DMS53 (cell line): ENCODE measurements at regions not wholly inside any gene's neighbourhood (a gene's known extent, or its start where the extent isn't known, plus 50 kb on each side); places are given as distances from the start of the nearest gene placed in this dataset.

Experiments
- DNase-seq: peaks from one replicate; lab custom pipeline; 2025; lab: John Stamatoyannopoulos, UW

DNA sequence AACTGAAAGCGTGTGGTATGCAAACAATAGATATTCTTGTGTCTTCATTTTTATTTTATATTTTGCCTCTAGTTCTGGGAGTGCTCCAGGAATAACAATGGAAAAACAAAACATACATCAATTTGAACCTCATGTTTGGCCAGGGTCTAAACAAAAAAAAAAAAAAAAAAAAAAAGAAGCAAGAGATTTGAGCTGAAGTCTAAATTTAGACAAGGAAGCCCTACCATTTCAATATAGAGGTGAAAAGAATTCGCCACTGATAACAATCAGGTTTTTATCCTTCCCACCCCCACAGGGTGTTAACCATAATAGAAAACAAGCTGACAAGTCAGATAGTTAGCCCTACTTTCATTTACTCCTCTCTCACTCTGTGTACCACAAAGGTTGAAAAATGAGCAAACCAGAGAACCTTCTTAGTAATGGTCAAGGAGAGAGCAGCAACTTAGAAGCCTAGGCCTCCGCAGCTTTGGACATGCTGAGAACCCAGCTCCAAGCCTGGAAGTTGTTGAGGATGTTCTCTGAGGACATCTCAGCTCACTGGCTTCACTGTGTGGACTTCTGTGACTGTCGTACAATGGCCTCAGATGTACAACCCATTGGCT, 118.2 kb upstream of the HMHB1 start:
- DNase-seq: no peak

DNA sequence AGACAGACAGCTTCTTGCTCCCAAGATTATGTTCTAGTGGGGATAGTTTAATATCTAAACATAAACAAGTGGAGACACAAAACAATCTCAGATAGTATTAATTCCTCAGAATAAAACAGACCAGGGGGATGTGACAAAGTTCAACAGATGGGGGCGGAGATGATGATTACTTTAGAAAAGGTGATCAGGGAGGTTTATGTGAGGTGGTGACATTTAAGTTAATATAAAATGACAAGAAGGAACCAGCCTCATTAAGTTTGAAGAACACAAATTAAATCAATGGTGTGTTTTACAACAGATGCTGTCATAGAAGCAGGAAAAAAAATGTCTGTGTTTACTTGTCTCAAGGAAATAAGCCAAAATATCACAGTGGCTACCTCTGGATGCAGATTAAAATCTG, 119.6 kb upstream of the HMHB1 start:
- DNase-seq: no peak

DNA sequence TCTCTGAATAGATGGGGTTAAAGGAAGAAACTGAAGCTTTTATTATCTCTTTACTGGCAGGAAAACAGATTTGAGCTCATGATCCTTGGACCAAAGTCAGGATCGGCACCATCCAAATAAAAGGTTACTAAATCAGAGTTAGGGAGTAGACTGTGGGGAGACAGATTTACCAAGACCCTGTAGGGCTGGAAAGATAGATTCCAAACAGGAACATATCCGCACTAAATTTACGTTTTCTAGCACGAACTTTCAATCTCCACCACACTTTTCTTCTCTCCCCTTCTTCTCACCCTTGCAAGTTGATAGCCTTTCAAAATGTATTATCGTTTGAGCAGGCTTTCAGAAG, 120.0 kb upstream of the HMHB1 start:
- DNase-seq: no peak

DNA sequence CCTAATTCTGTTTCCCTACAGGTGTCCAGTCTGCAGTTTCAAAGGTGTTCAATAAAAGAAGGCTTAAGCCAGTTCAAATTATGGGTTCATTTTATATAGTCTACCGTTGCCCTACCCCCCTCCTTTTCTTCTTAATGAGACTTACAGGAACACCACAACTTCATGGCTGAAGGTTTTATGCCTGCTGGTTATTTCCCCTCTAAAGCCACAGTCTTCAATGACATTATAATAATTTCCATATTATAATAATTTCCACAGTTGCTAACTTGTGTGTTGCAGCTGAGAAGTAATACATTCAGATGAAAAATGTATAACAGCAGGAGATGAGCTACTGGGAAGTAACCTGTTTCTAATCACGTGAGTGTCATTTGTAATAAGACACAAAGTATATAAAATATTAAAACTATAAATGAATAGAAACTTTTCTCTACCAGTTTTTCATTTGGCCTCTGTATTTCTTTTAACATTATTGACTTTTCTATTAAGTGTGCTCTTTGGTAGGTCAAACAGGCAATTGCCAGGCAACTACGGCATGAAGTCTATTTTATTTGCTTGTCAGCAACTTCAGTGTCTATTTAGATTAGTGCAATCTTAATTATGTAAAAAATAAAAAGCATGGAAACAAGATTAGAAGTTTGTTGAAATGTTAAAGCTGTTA, 120.5 kb upstream of the HMHB1 start:
- no peak for DNase-seq

DNA sequence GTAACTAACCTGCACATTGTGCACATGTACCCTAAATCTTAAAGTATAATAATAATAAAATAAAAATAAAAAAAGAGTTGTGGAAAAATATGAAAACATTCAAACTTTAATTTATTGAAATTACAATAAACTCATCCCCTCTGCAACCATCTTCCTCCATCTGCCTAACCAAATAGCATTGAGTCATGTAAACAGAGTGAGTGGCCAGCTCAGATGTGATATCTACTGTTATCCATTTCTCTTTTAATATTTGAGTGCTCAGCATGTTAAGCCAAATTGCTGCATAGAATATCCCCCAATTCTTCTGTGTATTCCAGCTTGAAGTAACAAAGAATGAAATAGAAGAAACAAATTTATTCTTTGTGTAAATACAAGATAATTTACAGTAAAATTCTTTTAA, 124.4 kb upstream of the HMHB1 start:
- DNase-seq: no peak

DNA sequence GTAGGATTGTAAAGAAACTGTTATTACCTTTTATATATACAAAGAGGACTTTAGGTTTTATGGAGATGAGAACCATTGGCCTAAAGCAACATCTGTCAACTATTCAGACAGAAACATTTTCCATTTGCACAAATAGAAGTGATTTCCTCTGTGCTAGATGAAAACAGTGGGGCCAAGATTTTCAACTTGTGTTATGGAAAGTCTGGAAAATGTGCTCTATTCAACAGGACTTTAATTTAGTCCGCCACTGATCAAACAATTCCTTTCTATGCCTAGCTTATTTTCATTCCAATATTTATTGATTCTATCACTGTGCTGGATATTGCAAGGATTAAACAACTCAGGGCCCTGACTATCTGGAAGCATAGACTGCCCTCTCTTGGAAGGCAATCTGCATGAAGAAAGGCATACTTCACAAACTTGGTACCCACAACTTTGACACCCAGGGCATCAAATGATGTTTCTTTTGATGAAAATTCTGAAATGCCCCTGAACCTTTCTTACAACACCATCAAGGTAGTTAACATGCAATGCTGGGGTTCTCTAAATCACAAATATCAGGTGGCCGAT, 126.6 kb upstream of the HMHB1 start:
- peak; percentile 29 for DNase-seq

DNA sequence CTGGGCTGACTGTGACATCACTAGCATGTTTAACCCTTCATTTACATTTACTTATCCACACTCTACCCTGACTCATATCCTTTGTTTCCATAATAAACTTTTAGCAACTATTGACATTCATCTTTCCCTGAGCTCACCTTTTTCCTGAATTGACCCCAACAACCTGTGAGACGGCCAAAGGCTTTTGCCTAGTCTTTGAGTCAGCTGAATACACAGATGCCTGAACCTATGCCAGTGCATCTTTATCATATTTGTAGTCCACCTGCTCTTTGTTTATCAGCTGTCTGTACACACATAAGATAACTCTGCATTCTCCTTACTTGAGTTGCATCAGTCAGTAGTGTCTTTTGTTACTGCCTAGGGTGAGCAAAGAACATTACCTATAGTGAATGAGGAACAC, 128.5 kb upstream of the HMHB1 start:
- DNase-seq: peak; percentile 93

DNA sequence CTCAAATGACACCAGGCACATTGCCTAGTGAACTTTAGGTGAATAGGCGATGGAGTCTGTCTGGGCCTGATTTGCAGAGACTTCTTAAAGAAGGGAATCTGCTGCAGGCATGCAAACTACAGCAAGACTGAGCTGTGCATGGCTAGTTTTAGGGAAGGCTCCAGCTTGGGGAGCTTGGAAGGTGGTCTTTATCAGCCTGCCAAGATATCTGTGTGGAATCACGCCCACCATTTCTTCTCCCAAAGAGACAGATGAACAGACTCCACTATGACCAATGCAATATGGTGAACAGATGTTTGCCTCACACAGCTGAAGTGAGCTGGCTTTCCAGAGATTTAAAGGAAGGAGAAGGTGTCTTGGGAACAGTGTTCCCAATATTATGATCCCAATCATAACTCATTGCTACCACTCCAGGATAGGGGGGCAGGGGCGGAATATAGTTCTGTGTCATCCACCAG, 129.0 kb upstream of the HMHB1 start:
- DNase-seq: peak; percentile 59

DNA sequence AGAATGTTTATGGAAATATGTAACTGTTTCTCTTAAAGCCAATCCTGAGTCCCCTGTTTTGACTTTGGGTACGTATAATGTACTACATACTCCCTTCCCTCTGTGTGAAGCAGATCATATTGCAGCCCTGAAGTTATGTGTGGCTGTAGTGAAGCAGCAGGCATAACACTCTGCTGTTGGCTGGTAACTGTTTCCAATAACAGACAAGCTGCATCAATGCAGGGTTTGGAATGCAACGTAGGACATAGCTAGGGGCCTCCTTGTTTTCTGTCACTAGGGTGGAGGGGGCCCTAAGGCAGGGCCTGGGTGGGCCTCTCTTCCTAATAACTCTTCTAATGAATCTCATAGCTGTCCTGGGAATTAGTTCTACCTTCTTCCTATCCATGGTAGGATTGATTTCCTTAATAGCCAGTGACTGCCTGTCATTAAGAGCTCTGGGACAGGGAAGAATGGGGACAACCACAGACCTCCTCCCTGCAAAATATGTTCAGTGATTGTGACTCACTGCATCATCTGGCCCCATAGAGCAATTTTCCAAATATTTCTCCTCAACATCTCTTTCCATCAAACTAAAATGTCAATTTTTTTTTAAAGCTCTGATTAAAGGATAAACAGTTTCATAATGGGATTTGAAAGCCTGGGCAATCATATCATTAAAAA, 129.6 kb upstream of the HMHB1 start:
- peak; percentile 76 for DNase-seq

DNA sequence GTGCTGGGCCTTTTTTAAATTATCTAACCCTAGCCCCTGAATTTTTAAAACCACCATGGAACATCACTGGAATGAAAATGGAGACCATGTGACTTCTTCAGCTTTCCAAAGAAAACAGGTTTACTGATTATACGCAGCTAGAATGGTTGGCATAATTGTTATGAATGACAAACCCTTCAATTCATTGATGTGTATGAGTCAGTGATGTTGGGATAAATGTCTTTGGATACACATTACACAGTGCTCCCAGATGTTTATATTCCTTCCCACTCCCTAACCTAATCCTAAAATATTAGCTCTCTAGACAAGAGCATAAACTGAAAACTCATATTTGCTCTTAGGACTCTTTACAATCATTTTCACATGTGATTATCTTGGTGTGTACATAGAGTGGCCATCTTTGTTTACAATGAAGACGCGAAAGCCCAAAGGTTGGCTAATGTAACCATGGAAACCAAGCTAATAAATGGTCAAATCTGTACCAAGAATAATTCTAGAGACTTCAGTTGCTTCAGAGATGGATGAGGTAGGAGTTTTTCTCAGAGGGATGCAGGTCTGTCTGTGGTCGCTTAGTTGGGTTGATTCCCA, 131.2 kb upstream of the HMHB1 start:
- peak; percentile 93 for DNase-seq

DNA sequence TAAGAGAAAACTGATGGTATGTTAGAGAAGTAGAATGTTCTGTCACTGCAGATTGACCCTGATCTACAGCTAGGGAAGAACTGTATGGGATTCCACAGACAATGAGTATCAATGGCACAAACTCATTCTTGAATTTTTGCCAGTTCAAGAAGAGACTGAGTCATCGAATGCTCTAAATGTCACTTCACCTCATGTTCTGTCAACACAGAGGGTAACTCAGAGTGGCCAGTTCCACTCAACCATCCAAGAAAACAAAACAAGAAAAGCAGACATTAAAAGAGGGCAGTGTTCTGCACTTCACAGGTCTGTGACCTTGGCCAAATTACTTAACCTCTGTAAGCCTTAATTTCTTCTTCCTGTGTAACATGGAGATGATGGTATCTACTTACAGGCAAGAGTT, 132.2 kb upstream of the HMHB1 start:
- peak; percentile 94 for DNase-seq

DNA sequence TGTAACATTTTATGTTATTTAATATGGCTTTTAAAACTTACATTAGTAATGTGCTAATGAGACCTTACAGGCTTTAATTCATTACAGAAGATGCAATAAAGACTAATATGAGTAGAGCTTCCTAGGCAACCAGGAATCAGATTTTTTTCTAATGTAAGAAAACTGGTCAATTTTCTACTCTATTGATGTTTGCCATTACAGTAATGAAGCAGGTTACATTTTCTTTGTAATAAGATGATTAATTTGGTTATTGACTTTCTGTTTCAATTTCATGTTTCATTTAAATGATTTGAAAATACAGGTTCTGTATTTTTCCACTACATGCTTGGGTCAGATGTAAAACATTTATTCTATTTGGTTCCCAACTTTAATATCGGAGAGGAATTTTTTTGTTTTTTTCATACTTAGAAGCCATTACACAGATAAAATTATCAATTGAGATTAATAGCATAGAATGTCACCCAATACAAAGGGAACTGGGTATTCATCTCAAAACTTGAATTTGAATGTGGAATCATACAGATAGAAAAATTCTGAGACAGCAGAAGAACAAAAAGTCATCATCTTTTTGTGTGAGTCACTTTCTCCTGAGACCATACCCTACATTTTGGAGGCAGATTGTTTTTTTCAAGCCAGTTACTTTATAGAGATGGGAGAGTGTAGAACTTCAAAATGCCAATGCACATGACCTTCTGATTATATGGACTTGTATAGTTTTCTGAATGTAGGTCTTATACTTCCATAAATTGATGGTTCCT, 133.6 kb upstream of the HMHB1 start:
- no peak for DNase-seq

DNA sequence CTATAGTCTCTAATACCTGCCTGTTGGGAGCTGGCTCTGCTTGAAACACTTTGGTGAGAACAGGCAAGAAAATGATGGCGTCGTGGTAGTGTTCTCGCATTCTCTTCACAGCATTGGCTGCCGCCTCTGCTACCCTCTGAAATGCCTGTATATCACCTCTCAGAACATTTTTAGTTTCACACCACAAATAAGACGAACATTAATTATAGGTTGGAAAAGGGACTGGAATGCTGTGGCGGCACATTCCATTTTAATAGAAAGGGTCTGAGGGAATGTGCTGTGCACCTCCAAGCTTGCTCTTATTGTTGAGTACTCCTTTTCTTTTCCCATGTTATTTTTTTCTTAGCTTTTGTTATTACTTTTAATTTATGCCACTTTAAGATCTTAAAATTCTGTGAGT, 134.6 kb upstream of the HMHB1 start:
- DNase-seq: no peak

DNA sequence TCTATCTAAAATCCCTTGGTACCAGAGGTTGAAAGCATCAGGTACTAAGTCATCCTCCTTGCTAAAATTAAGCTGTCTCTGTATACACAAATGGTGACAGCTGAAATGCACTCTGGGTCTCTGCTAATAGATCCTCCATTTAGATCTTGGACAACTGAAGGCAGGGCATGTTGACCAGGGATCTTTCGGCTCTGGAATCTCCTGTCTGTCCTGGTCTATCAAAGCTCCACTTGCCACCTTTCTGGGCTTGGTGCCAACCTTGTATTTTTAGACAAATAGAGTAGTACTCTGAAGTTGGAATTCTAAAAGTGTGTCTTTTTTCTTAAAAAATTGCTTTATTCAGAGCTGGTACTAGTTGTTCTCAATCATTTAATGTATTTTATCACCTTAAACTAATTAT, 135.2 kb upstream of the HMHB1 start:
- peak; percentile 83 for DNase-seq

DNA sequence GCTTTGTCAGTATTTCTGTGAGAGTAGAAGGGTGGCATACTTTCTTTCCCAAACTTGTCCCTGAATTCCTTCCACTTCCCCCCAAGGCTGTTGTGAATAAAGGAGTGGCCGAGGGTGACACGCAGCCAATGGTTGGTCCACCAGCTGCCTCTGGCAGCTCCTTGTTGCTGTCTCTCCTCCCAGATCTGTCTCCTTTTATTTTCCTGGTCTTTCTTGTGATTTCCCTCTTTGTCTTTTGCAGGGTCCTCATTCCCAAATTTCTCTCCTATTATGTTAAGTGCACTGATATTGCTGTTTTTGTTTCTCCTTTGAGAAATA, 137.5 kb upstream of the HMHB1 start:
- peak; percentile 38 for DNase-seq

DNA sequence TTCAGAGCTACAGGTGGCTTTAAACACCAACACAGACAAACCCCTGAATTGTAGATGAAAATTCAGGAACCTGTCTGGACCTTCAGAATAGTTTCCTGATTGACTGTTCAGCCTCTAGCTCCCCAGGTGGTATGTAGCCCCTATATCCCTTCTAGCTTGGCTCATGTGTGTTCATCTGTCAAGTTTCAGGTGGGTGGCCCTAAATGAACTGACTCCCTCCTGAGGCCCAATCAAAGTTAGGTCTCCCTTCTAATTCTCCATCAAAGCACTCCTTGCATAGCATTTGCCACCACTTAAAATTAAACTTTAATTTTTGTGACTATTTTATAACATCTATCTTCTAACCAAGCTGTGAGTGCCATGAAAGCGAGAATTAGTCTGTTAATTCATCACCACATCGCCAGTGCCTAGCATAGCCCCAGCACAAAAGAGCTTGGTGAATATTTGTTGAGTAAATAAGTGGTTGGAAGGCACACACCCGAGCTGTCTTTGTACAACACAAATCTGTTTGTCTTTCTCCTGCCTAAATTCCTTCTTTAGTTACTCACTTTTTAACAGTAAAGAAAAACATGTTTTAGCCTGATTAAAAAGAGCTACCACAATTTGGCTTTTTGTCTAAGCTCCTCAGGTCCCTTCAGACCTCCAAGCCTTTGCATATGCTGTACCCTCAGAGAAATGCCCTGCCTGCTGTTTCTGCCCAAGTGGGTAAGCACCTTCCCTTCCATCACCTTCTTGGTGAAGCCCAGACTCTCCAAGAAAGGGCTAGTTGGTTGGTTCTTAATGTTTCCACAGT, 138.1 kb upstream of the HMHB1 start:
- DNase-seq: peak; percentile 79

DNA sequence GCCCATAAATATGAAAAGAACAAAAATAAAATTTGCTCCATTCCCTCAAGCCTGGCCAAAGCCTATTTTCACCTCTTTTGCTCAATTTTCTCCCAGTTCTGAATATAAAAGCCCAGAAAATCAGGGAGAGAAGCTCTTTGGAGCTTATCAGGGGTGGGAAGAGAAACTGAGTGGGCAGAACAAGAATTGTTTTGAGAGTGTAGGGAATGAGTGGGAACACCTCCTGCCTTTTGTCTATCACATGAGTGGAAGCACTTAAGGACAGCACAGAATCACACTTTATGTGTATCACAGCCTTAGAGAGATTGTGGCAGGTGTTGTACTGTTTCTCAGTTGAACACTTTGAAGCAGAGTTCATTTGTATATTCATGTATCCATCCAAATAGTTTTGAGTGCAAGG, 139.2 kb upstream of the HMHB1 start:
- DNase-seq: peak; percentile 20

DNA sequence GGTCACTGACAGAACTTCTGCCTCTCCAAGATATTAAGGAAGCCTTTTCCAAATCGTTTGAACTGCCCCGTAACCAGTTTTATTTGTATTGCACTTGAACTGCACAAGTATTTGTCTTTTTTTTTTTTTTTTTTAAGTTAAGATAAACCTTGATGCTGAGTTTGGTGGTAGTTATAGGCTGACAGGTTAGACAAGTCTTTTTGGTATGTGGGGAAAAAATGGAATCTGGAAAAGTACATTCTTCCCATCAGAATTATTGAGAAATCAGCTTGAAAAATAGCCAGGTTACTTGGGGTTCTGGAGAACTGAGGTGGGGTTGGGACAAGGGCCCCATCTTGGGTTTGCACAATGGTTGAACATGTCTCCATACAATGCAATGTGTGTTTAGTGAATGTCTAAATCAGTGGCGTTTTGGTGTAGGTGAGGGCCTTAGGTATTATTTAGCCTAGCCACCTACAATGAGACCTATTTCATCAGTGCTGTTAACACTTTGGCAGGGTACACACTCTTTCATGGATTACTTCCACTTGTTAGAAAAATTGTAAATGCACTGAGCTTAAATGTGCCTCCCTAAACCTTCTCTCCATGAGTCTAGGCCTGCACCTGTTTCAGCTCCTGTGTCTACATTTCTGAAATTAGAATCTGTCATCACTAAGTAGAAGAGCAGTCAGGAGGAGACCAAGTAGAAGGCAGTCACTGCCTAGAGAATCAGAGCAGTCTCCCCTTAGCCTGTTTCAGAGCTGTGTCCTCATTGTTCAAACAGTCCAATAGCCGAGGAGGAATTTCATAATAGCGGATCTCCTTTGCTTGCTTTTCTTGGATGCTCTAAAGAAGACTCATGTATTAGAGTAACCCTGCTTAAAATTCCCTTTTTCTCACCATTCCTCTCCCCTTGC, 140.0 kb upstream of the HMHB1 start:
- DNase-seq: peak; percentile 69

DNA sequence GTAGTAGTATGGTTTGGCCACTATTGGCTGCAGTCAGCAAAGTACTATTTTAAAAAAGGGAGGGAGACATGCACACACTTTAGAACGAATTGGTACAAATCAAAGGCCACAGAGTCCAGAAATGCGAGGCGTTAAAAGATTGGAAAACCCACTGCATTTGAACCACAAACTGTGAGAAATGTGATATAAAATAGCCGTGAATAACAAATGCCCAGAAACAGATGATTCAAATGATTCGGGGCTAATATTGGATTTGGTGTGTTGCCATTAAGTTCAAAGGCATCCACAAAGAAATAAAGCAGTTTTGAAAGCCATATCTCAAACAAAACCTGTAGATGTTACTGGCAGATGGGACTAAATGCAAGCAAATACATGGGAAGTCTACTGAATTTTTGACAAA, 140.9 kb upstream of the HMHB1 start:
- no peak for DNase-seq

DNA sequence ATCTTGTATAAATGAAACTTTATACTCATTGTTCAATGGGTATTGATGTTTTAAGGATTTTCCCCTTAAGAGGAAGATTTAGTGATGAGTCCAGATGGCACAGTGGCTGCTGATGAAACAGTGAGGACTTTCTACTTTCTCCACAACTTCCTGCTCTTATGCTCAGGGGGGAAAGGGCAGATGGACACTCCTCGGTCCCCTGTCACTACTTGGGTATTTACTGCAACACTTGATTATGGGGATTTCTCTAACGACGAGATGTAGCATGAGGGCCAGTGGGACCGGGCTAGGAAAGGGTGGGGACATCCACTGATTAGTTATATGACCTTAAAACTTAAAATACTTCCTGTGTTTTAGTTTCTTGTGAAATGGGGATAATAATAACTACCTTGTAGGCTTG, 146.1 kb upstream of the HMHB1 start:
- peak; percentile 30 for DNase-seq

DNA sequence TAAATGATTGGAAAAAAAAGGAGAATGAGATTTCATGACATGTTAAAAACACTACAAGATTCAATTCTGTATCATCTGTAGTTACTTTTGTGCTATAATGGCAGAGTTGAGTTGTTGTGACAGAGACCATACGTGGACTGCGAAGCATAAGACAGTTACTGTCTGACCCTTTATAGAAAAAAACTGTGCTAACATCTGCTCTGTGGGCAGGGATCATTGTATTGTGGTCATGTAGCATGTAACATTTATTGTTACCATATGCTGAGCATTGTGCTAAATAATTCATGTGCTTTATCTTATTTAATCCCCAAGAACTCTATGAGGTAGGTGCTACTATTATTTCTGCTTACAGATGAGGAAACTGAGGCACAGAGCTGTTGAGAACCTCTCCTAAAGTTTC, 147.3 kb upstream of the HMHB1 start:
- DNase-seq: no peak
